ENCODE measurements at regions not wholly inside any gene's neighbourhood (a gene's known extent, or its start where the extent isn't known, plus 50 kb on each side); places are given as distances from the start of the nearest gene placed in this dataset.

- DNase-seq (ENCODE audit: low read depth) = no peak
- TF ChIP-seq CTCF (conservative IDR thresholded peaks at IDR 0.05; ENCODE audit: low read depth, low read length) = no peak
- no peak overlapping the region for H3K4me3 ChIP-seq (ENCODE audit: low read depth, low read length)
Measured at GRCh38 chr20:60950974-60951373, 301.1 kb upstream of the CDH4 start.

GRCh38 chr20:60952861-60953260, 299.2 kb upstream of the CDH4 start:
- no peak for DNase-seq (ENCODE audit: low read depth)
- no peak overlapping the region for H3K4me3 ChIP-seq (ENCODE audit: low read depth, low read length)
- no peak for TF ChIP-seq CTCF (conservative IDR thresholded peaks at IDR 0.05; ENCODE audit: low read depth, low read length)

GRCh38 chr20:60953321-60953720, 298.7 kb upstream of the CDH4 start:
- no peak for TF ChIP-seq CTCF (conservative IDR thresholded peaks at IDR 0.05; ENCODE audit: low read depth, low read length)
- H3K4me3 ChIP-seq (ENCODE audit: low read depth, low read length) = no peak overlapping the region
- DNase-seq (ENCODE audit: low read depth) = no peak

GRCh38 chr20:60955706-60956105, 296.4 kb upstream of the CDH4 start:
- no peak for DNase-seq (ENCODE audit: low read depth)
- no peak overlapping the region for H3K4me3 ChIP-seq (ENCODE audit: low read depth, low read length)
- TF ChIP-seq CTCF (conservative IDR thresholded peaks at IDR 0.05; ENCODE audit: low read depth, low read length) = no peak

GRCh38 chr20:60956194-60956593, 295.9 kb upstream of the CDH4 start:
- no peak for DNase-seq (ENCODE audit: low read depth)
- no peak for TF ChIP-seq CTCF (conservative IDR thresholded peaks at IDR 0.05; ENCODE audit: low read depth, low read length)
- H3K4me3 ChIP-seq (ENCODE audit: low read depth, low read length) = no peak overlapping the region

GRCh38 chr20:60957621-60958020, 294.4 kb upstream of the CDH4 start:
- DNase-seq (ENCODE audit: low read depth) = no peak
- no peak for TF ChIP-seq CTCF (conservative IDR thresholded peaks at IDR 0.05; ENCODE audit: low read depth, low read length)
- no peak overlapping the region for H3K4me3 ChIP-seq (ENCODE audit: low read depth, low read length)

GRCh38 chr20:60959971-60960370, 292.1 kb upstream of the CDH4 start:
- no peak for DNase-seq (ENCODE audit: low read depth)
- no peak overlapping the region for H3K4me3 ChIP-seq (ENCODE audit: low read depth, low read length)
- TF ChIP-seq CTCF (conservative IDR thresholded peaks at IDR 0.05; ENCODE audit: low read depth, low read length) = no peak

Measured in choroid plexus epithelial cell (primary cell).